SK-N-SH (cell line): ENCODE measurements at regions not wholly inside any gene's neighbourhood (a gene's known extent, or its start where the extent isn't known, plus 50 kb on each side); places are given as distances from the start of the nearest gene placed in this dataset.

ENCODE experiments used
- CTCF ChIA-PET: fragments of 300-600, 350-600 bp; formaldehyde crosslinking; extraction: SDS; loops from one replicate; lab custom pipeline; 2021; lab: Yijun Ruan, JAX
- POLR2A ChIA-PET: fragments of 350-600 bp; sonication (Branson Sonifier 250); formaldehyde crosslinking; extraction: SDS; loops from one replicate; lab custom pipeline; 2020; ENCODE audit warnings: antibody characterized with exemption, inconsistent platforms; lab: Yijun Ruan, JAX
- DNase-seq: peaks from one replicate; pipeline ENCODE4 v3.0.0; 2012
- H2AFZ ChIP-seq: fragments of 200-600 bp; sonication (generic); 2 replicates; pipeline ENCODE4 v1.8.1; 2016; ENCODE audit warnings: antibody characterized with exemption, mild to moderate bottlenecking, low read depth
- H3F3A ChIP-seq: fragments of 200-600 bp; sonication (generic); replicated peaks from 2 replicates; pipeline ENCODE3; 2016; ENCODE audit warnings: antibody characterized with exemption, mild to moderate bottlenecking; ENCODE audit not compliant: insufficient read depth
- H3K27ac ChIP-seq, 2 experiments: fragments of 200-500 bp in 1 of 2; fragments of 200-600 bp in 1 of 2; sonication (Bioruptor generic) in 1 of 2; sonication (generic), shearing (Covaris generic) in 1 of 2; 2 replicates each; pipeline versions ENCODE4 v1.5.1 to v1.6.1; 2014 to 2016; ENCODE audit warnings: low read depth in 2 of 2, inconsistent platforms in 1 of 2, low read length in 1 of 2, mild to moderate bottlenecking in 1 of 2, mixed read lengths in 1 of 2
- H3K27me3 ChIP-seq: fragments of 200-600 bp; sonication (generic), shearing (Covaris generic); 2 replicates; pipeline ENCODE4 v1.6.1; 2016; ENCODE audit warnings: mixed run types; ENCODE audit not compliant: insufficient read depth
- H3K36me3 ChIP-seq, 2 experiments: fragments of 200-500 bp in 1 of 2; fragments of 200-600 bp in 1 of 2; sonication (Bioruptor generic) in 1 of 2; sonication (generic) in 1 of 2; replicated peaks in 1 of 2; 2 replicates each; pipeline versions ENCODE3 to v1.5.1; 2014 to 2016; ENCODE audit warnings: low read length in 1 of 2, mild to moderate bottlenecking in 1 of 2; ENCODE audit not compliant: insufficient read depth in 2 of 2, control insufficient read depth in 1 of 2
- H3K4me1 ChIP-seq, 2 experiments: fragments of 200-500 bp in 1 of 2; fragments of 200-600 bp in 1 of 2; sonication (Bioruptor generic) in 1 of 2; sonication (generic), shearing (Covaris generic) in 1 of 2; 2 replicates each; pipeline versions ENCODE4 v1.5.1 to v1.6.1; 2014 to 2016; ENCODE audit warnings: low read depth in 1 of 2, low read length in 1 of 2, mixed run types in 1 of 2; ENCODE audit not compliant: insufficient read depth in 2 of 2, control insufficient read depth in 1 of 2
- H3K4me2 ChIP-seq: fragments of 200-600 bp; sonication (generic), shearing (Covaris generic); 2 replicates; pipeline ENCODE4 v1.6.1; 2017; ENCODE audit warnings: mixed run types
- H3K4me3 ChIP-seq, 2 experiments: fragments of 200-500 bp in 1 of 2; fragments of 200-600 bp in 1 of 2; sonication (Bioruptor generic) in 1 of 2; sonication (generic), shearing (Covaris generic) in 1 of 2; 2 replicates each; pipeline versions ENCODE4 v1.5.1 to v1.8.1; 2014 to 2016; ENCODE audit warnings: low read depth in 2 of 2, inconsistent platforms in 1 of 2, low read length in 1 of 2, mild to moderate bottlenecking in 1 of 2, mixed read lengths in 1 of 2, moderate library complexity in 1 of 2
- H3K79me2 ChIP-seq: fragments of 200-600 bp; sonication (generic); 2 replicates; pipeline ENCODE4 v1.8.1; 2017; ENCODE audit warnings: mild to moderate bottlenecking; ENCODE audit not compliant: insufficient read depth
- H3K9ac ChIP-seq: fragments of 200-600 bp; sonication (generic); 2 replicates; pipeline ENCODE4 v1.6.1; 2017; ENCODE audit warnings: mixed run types
- H3K9me2 ChIP-seq: fragments of 200-600 bp; sonication (generic); 2 replicates; pipeline ENCODE4 v1.6.1; 2017; ENCODE audit warnings: mixed run types
- H3K9me3 ChIP-seq: fragments of 200-600 bp; sonication (generic); 2 replicates; pipeline ENCODE4 v1.6.1; 2017; ENCODE audit warnings: mixed run types, mild to moderate bottlenecking, moderate library complexity
- H4K20me1 ChIP-seq: fragments of 200-600 bp; sonication (generic); 2 replicates; pipeline ENCODE4 v1.6.1; 2017; ENCODE audit warnings: mild to moderate bottlenecking, mixed run types; ENCODE audit not compliant: insufficient read depth
- EP300 ChIP-seq, 2 experiments: IDR thresholded peaks; 2 replicates each; pipeline versions ENCODE4 v1.4.0 to v1.6.1; 2012; ENCODE audit warnings: borderline replicate concordance in 1 of 2, low read depth in 1 of 2, low read length in 1 of 2
- EZH2phosphoT487 ChIP-seq: fragments of 200-600 bp; sonication (generic); IDR thresholded peaks from 2 replicates; pipeline ENCODE4 v1.6.1; 2017; ENCODE audit warnings: low read depth, mixed run types, mild to moderate bottlenecking, antibody characterized with exemption, moderate library complexity, borderline replicate concordance
- FOSL2 ChIP-seq: IDR thresholded peaks from 2 replicates; pipeline ENCODE4 v1.4.0; 2012; ENCODE audit warnings: low read depth, mild to moderate bottlenecking, moderate library complexity, borderline replicate concordance
- FOXM1 ChIP-seq: IDR thresholded peaks from 2 replicates; pipeline ENCODE4 v1.4.0; 2012; ENCODE audit warnings: low read depth, mild to moderate bottlenecking
- JUND ChIP-seq: IDR thresholded peaks from 2 replicates; pipeline ENCODE4 v1.4.0; 2012
- MAX ChIP-seq: IDR thresholded peaks from 2 replicates; pipeline ENCODE4 v1.4.0; 2012; ENCODE audit warnings: low read depth
- MEF2A ChIP-seq: IDR thresholded peaks from 2 replicates; pipeline ENCODE4 v1.4.0; 2012; ENCODE audit warnings: low read depth, borderline replicate concordance
- NFIC ChIP-seq: IDR thresholded peaks from 2 replicates; pipeline ENCODE4 v1.4.0; 2012; ENCODE audit warnings: borderline replicate concordance
- RAD21 ChIP-seq: IDR thresholded peaks from 2 replicates; pipeline ENCODE4 v1.6.1; 2012; ENCODE audit warnings: mild to moderate bottlenecking, low read length
- REST ChIP-seq: IDR thresholded peaks from 2 replicates; pipeline ENCODE4 v1.6.1; 2012; ENCODE audit warnings: mild to moderate bottlenecking, low read depth, low read length, moderate library complexity
- SIN3A ChIP-seq: IDR thresholded peaks from 2 replicates; pipeline ENCODE4 v1.6.1; 2012; ENCODE audit warnings: low read depth, mild to moderate bottlenecking, low read length, moderate library complexity, borderline replicate concordance
- TAF1 ChIP-seq: IDR thresholded peaks from 2 replicates; pipeline ENCODE4 v1.6.1; 2012; ENCODE audit warnings: low read depth, mild to moderate bottlenecking, low read length, moderate library complexity, borderline replicate concordance
- TEAD4 ChIP-seq: IDR thresholded peaks from 2 replicates; pipeline ENCODE4 v1.4.0; 2012; ENCODE audit warnings: mild to moderate bottlenecking, borderline replicate concordance; ENCODE audit not compliant: insufficient read depth
- WGBS: methylation state at CpG from one replicate; pipeline ENCODE4 v1.1.6; 2017; ENCODE audit warnings: low lambda C conversion rate; 5-methylcytosine and 5-hydroxymethylcytosine counted together
- TF ChIP-seq, protein P1 (sequence below): fragments of 200-600 bp; sonication (generic); IDR thresholded peaks from 2 replicates; pipeline ENCODE4 v1.6.1; 2017; ENCODE audit warnings: antibody characterized with exemption, mild to moderate bottlenecking, moderate library complexity
- TF ChIP-seq, protein P2 (sequence below): IDR thresholded peaks from 2 replicates; pipeline ENCODE4 v1.4.0; 2012; ENCODE audit warnings: low read depth, borderline replicate concordance
- TF ChIP-seq, protein P3 (sequence below): IDR thresholded peaks from 2 replicates; pipeline ENCODE4 v1.4.0; 2012; ENCODE audit warnings: low read depth, borderline replicate concordance

DNA sequence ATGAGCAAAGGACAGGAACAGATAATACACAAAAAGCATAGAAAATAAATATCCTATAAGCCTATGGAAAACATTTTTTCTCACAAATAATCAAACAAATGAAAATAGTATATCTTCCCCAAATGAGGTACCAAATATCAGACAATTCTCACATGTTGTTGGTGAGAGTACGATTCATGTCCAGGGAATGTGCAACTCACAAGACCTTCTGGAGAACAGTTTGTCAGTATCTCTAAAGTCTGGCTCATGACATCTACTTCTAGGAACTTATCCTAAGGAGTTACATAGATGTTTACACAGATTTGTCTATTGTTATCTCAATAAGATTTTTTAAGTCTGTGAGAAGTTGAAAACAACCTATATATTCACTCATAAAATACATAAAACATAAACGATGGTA lies 80.3 kb upstream of the ARHGEF7 start:
- no peak for DNase-seq
- Histone ChIP-seq H3K9me3 (no peaks in the 10 kb centered on the region), H3K9ac (no peak overlapping the region), H4K20me1 (no peaks in the 10 kb centered on the region), H2AFZ (no peak overlapping the region), H3K4me2 (no peak overlapping the region), H3K4me3 (no peak overlapping the region), H3K36me3 (no peaks in the 10 kb centered on the region), H3K27me3 (peaks cover 17% of the 10 kb centered on the region), H3K79me2 (no peaks in the 10 kb centered on the region), H3F3A (no peaks in the 10 kb centered on the region), H3K4me1 (no peaks in the 10 kb centered on the region; a peak in 1 of 4 replicates), H3K9me2 (no peaks in the 10 kb centered on the region), H3K27ac (no peak overlapping the region)
- TF ChIP-seq EP300 (IDR thresholded peaks at IDR 0.05; ENCODE audit: borderline replicate concordance in 1 of 2, low read depth in 1 of 2, low read length in 1 of 2): no peak
- TF ChIP-seq, protein P1, sequence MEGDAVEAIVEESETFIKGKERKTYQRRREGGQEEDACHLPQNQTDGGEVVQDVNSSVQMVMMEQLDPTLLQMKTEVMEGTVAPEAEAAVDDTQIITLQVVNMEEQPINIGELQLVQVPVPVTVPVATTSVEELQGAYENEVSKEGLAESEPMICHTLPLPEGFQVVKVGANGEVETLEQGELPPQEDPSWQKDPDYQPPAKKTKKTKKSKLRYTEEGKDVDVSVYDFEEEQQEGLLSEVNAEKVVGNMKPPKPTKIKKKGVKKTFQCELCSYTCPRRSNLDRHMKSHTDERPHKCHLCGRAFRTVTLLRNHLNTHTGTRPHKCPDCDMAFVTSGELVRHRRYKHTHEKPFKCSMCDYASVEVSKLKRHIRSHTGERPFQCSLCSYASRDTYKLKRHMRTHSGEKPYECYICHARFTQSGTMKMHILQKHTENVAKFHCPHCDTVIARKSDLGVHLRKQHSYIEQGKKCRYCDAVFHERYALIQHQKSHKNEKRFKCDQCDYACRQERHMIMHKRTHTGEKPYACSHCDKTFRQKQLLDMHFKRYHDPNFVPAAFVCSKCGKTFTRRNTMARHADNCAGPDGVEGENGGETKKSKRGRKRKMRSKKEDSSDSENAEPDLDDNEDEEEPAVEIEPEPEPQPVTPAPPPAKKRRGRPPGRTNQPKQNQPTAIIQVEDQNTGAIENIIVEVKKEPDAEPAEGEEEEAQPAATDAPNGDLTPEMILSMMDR: no peak
- TF ChIP-seq SIN3A: no peak
- TF ChIP-seq, protein P2, sequence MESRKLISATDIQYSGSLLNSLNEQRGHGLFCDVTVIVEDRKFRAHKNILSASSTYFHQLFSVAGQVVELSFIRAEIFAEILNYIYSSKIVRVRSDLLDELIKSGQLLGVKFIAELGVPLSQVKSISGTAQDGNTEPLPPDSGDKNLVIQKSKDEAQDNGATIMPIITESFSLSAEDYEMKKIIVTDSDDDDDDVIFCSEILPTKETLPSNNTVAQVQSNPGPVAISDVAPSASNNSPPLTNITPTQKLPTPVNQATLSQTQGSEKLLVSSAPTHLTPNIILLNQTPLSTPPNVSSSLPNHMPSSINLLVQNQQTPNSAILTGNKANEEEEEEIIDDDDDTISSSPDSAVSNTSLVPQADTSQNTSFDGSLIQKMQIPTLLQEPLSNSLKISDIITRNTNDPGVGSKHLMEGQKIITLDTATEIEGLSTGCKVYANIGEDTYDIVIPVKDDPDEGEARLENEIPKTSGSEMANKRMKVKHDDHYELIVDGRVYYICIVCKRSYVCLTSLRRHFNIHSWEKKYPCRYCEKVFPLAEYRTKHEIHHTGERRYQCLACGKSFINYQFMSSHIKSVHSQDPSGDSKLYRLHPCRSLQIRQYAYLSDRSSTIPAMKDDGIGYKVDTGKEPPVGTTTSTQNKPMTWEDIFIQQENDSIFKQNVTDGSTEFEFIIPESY: no peak
- no peak for TF ChIP-seq MEF2A
- TF ChIP-seq TEAD4: no peak
- TF ChIP-seq EZH2phosphoT487: no peak
- CTCF ChIA-PET: no interaction called here
- POLR2A ChIA-PET: no interaction called here
- 32% methylated on average over 2 of the region's 2 CpGs for whole genome bisulfite sequencing

GRCh38 chr13:111033172-111034130 lies 81.7 kb upstream of the ARHGEF7 start:
- Histone ChIP-seq H3K36me3 (no peaks in the 10 kb centered on the region), H3K4me1 (no peaks in the 10 kb centered on the region; a peak in 1 of 4 replicates), H3F3A (no peaks in the 10 kb centered on the region), H3K27ac (no peak overlapping the region), H3K79me2 (no peaks in the 10 kb centered on the region), H3K27me3 (peaks cover 17% of the 10 kb centered on the region), H3K9ac (no peak overlapping the region), H2AFZ (peak overlapping the region; percentile 38; the same call in 1 of the 2 replicates), H3K9me3 (no peaks in the 10 kb centered on the region), H4K20me1 (no peaks in the 10 kb centered on the region), H3K9me2 (no peaks in the 10 kb centered on the region), H3K4me2 (no peak overlapping the region), H3K4me3 (no peak overlapping the region)
- 18% methylated on average over 15 of the region's 16 CpGs for WGBS
- CTCF ChIA-PET: interaction anchor here (0.8 kb wide), 1 partner anchor 32 kb away, joined by 3 read pairs; no protein-coding TSS in a partner anchor
- no peak for DNase-seq
- POLR2A ChIA-PET: no interaction called here
- TF ChIP-seq RAD21 (no peak), REST (no peak), EZH2phosphoT487 (no peak), MAX (no peak), FOXM1 (no peak), TAF1 (no peak), JUND (no peak), NFIC (no peak), FOSL2 (no peak)
- TF ChIP-seq, protein P3, sequence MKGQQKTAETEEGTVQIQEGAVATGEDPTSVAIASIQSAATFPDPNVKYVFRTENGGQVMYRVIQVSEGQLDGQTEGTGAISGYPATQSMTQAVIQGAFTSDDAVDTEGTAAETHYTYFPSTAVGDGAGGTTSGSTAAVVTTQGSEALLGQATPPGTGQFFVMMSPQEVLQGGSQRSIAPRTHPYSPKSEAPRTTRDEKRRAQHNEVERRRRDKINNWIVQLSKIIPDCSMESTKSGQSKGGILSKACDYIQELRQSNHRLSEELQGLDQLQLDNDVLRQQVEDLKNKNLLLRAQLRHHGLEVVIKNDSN: no peak
